PC-3 (cell line): ENCODE measurements at regions not wholly inside any gene's neighbourhood (a gene's known extent, or its start where the extent isn't known, plus 50 kb on each side); places are given as distances from the start of the nearest gene placed in this dataset.

Source experiments
- ATAC-seq: fragments of 200-7000 bp; cut with Tn5 transposase; 2 replicates; pipeline ENCODE4 v1.9.1; 2020; ENCODE audit warnings: mild to moderate bottlenecking, moderate library complexity
- BruUV-seq: library from RNA; stranded (reverse); fragments of 400-500 nt; replicated peaks from 2 replicates; lab custom pipeline; 2021; lab: Mats Ljungman, UMichigan
- CTCF ChIA-PET: fragments of 300-600 bp; sonication (Branson Sonifier 250); formaldehyde crosslinking; loops from one replicate; lab custom pipeline; 2022; ENCODE audit warnings: antibody characterized with exemption; lab: Charles Lee
- POLR2A ChIA-PET: fragments of 300-600 bp; sonication (Branson Sonifier 250); formaldehyde crosslinking; loops from one replicate; lab custom pipeline; 2022; ENCODE audit warnings: antibody characterized with exemption; ENCODE audit not compliant: unreplicated experiment; lab: Charles Lee
- DNase-seq: peaks from one replicate; pipeline ENCODE4 v3.0.0-alpha.2; 2015
- H2AFZ ChIP-seq: fragments of 300-600 bp; sonication (generic); 2 replicates; pipeline ENCODE4 v1.6.0; 2016; ENCODE audit warnings: antibody characterized with exemption, low read length
- H3F3A ChIP-seq: fragments of 300-600 bp; sonication (generic); one replicate; pipeline ENCODE4 v1.6.0; 2017; ENCODE audit warnings: antibody characterized with exemption, low read length, control low read depth, mild to moderate bottlenecking; ENCODE audit not compliant: unreplicated experiment
- H3K27ac ChIP-seq: fragments of 300-600 bp; sonication (generic); 2 replicates; pipeline ENCODE4 v1.5.1; 2016; ENCODE audit warnings: mild to moderate bottlenecking, low read length
- H3K27me3 ChIP-seq: fragments of 300-600 bp; sonication (generic); 2 replicates; pipeline ENCODE4 v1.6.1; 2016; ENCODE audit warnings: low read length, mixed read lengths
- H3K36me3 ChIP-seq: fragments of 300-600 bp; sonication (generic); 2 replicates; pipeline ENCODE4 v1.6.1; 2016; ENCODE audit warnings: low read depth, mixed run types, low read length, mixed read lengths
- H3K4me1 ChIP-seq: fragments of 300-600 bp; sonication (generic); 2 replicates; pipeline ENCODE4 v1.5.1; 2016; ENCODE audit warnings: low read length; ENCODE audit not compliant: insufficient read depth
- H3K4me2 ChIP-seq: fragments of 300-600 bp; sonication (generic); 2 replicates; pipeline ENCODE4 v1.6.0; 2016; ENCODE audit warnings: low read length
- H3K4me3 ChIP-seq: fragments of 300-600 bp; sonication (generic); 2 replicates; pipeline ENCODE4 v1.5.1; 2016; ENCODE audit warnings: mild to moderate bottlenecking, low read length, mixed read lengths
- H3K79me2 ChIP-seq: fragments of 300-600 bp; sonication (generic); 2 replicates; pipeline ENCODE4 v1.6.1; 2017; ENCODE audit warnings: low read length, mixed read lengths
- H3K9ac ChIP-seq: fragments of 300-600 bp; sonication (generic); 2 replicates; pipeline ENCODE4 v1.6.0; 2016; ENCODE audit warnings: mild to moderate bottlenecking, low read length
- H3K9me2 ChIP-seq: fragments of 300-600 bp; sonication (generic); replicated peaks from 2 replicates; pipeline ENCODE4 v1.6.1; 2016; ENCODE audit warnings: mixed run types, low read length, mixed read lengths
- H3K9me3 ChIP-seq: fragments of 300-600 bp; sonication (generic); 2 replicates; pipeline ENCODE4 v1.6.1; 2016; ENCODE audit warnings: low read length, mixed read lengths
- H4K20me1 ChIP-seq: fragments of 300-600 bp; sonication (generic); 2 replicates; pipeline ENCODE4 v1.6.1; 2016; ENCODE audit warnings: low read length, mixed read lengths
- EZH2 ChIP-seq: fragments of 300-600 bp; sonication (generic); IDR thresholded peaks from one replicate; pipeline ENCODE4 v1.6.1; 2017; ENCODE audit warnings: antibody characterized with exemption, mild to moderate bottlenecking, low read length; ENCODE audit not compliant: unreplicated experiment
- EZH2phosphoT487 ChIP-seq: fragments of 300-600 bp; sonication (generic); IDR thresholded peaks from 2 replicates; pipeline ENCODE4 v1.6.1; 2018; ENCODE audit warnings: mild to moderate bottlenecking, antibody characterized with exemption, low read length, borderline replicate concordance
- intact Hi-C: fragments of 100-400 bp; cut with micrococcal nuclease; formaldehyde crosslinking; loops from 2 replicates; pipeline ENCODE4 v1.9.0; 2023
- TF ChIP-seq, protein P1 (sequence below): fragments of 300-600 bp; sonication (generic); conservative IDR thresholded peaks from 2 replicates; pipeline ENCODE4 v1.5.1; 2017; ENCODE audit warnings: antibody characterized with exemption, low read depth, mild to moderate bottlenecking, low read length

DNA sequence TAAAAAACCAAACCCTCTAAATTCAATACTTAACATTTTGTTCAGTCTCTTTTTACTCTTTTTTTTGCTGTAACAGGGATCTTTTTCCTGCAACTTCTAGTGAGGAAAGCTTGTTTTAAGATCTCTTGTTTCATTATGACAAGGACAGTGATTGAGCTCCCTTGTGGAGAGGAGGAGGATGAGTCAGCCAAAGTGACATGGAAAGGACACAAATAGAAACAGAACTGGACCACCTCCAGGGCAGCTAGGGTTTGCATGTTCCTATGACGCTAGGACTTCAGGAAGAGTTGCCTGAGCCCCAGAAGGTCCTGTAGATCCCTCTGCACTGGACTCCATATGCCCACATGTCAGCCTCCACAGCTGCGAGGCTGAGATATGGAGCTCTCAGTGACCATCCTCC, 212.6 kb upstream of the FAM78B start:
- ChIA-PET POLR2A (no interaction called here), CTCF (no interaction called here)
- no peak overlapping the region for H2AFZ ChIP-seq
- H3K9me2 ChIP-seq: no peaks in the 10 kb centered on the region
- H3K79me2 ChIP-seq: no peaks in the 10 kb centered on the region
- H4K20me1 ChIP-seq: no peaks in the 10 kb centered on the region
- H3K4me2 ChIP-seq: no peak overlapping the region
- H3K9me3 ChIP-seq: no peaks in the 10 kb centered on the region
- H3K27me3 ChIP-seq: peaks cover 35% of the 10 kb centered on the region; the same call in 1 of the 2 replicates
- intact Hi-C loops: no loop called here
- H3F3A ChIP-seq: no peaks in the 10 kb centered on the region
- DNase-seq (peak; percentile 37), ATAC-seq (no peak)
- H3K4me1 ChIP-seq: peaks cover 6% of the 10 kb centered on the region; the same call in 1 of the 2 replicates
- no peak for TF ChIP-seq EZH2
- no peak for TF ChIP-seq EZH2phosphoT487
- TF ChIP-seq, protein P1, sequence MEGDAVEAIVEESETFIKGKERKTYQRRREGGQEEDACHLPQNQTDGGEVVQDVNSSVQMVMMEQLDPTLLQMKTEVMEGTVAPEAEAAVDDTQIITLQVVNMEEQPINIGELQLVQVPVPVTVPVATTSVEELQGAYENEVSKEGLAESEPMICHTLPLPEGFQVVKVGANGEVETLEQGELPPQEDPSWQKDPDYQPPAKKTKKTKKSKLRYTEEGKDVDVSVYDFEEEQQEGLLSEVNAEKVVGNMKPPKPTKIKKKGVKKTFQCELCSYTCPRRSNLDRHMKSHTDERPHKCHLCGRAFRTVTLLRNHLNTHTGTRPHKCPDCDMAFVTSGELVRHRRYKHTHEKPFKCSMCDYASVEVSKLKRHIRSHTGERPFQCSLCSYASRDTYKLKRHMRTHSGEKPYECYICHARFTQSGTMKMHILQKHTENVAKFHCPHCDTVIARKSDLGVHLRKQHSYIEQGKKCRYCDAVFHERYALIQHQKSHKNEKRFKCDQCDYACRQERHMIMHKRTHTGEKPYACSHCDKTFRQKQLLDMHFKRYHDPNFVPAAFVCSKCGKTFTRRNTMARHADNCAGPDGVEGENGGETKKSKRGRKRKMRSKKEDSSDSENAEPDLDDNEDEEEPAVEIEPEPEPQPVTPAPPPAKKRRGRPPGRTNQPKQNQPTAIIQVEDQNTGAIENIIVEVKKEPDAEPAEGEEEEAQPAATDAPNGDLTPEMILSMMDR: no peak
- no peak overlapping the region for H3K9ac ChIP-seq
- no peaks in the 10 kb centered on the region for H3K36me3 ChIP-seq
- no peak overlapping the region for H3K27ac ChIP-seq
- no peak overlapping the region for H3K4me3 ChIP-seq
- no TSS peak for BruUV-seq

DNA sequence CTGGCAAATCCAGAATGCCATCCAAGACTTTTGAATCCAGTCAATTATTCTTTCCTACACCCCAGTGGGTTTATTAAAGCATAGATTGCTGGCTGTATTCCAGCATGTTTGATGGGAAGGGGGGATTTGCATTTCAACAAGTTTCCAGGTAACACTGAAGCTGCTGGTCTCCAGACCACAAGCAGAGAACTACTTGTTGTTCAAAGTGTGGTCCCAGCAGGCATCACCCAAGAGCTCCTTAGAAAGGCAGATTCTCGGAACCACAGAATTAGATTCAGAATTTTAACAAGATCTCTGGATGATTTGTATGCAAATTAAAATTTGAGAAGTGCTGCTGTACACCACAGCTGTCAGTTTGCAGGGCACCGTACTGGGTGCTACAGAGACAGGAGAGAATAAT, 216.3 kb upstream of the FAM78B start:
- H3K27me3 ChIP-seq: peaks cover 34% of the 10 kb centered on the region
- intact Hi-C loops: no loop called here
- no peak for ATAC-seq
- H4K20me1 ChIP-seq: no peaks in the 10 kb centered on the region
- ChIA-PET POLR2A (no interaction called here), CTCF (no interaction called here)
- no peak for DNase-seq
- no peak overlapping the region for H3K9ac ChIP-seq
- no peak overlapping the region for H3K27ac ChIP-seq
- H3K9me2 ChIP-seq: no peaks in the 10 kb centered on the region
- no peaks in the 10 kb centered on the region for H3F3A ChIP-seq
- H2AFZ ChIP-seq: no peak overlapping the region
- no TSS peak for BruUV-seq
- H3K4me1 ChIP-seq: peaks cover 6% of the 10 kb centered on the region; the same call in 1 of the 2 replicates
- H3K79me2 ChIP-seq: no peaks in the 10 kb centered on the region
- TF ChIP-seq, protein P1: no peak
- TF ChIP-seq EZH2phosphoT487 (no peak), EZH2 (no peak)
- no peak overlapping the region for H3K4me2 ChIP-seq
- no peaks in the 10 kb centered on the region for H3K36me3 ChIP-seq
- H3K9me3 ChIP-seq: no peaks in the 10 kb centered on the region
- no peak overlapping the region for H3K4me3 ChIP-seq

DNA sequence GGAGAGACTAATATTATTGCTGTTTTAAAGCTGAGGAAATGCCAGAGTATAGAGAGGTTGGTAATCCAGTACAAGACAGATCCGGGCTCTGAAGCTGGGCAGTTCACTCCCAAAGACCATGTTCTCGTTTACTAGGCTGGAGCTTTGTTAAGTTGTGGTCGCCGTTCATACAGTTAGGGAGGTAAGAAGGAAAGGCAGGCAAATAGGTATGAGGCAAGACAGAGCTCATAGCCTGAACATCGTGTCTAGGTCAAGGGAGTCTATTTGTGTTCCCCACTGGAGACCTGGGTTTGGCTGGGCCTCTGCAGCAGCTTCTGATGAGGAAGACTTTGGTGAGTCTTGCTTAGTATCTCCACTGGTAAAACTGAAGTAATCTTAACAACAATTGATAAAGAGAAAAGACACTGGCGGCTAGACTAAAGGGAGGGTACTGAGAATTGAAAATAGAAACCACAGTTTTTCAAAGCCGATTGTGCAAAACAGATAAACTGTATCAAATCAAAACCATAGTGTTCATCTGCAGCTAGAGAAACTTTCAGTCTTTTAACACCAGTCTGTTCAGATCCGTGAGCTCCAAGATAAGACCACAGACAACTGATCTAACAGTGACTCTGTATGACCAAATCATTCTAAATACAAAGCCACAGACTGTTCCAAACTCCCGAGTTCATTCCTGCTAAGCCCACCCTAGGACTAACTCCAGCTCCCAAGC, 217.0 kb upstream of the FAM78B start:
- Histone ChIP-seq H3K4me2 (no peak overlapping the region), H2AFZ (no peak overlapping the region), H3K79me2 (no peaks in the 10 kb centered on the region), H3F3A (no peaks in the 10 kb centered on the region), H4K20me1 (no peaks in the 10 kb centered on the region), H3K4me1 (peaks cover 2% of the 10 kb centered on the region; the same call in 1 of the 2 replicates), H3K9ac (no peak overlapping the region), H3K36me3 (no peaks in the 10 kb centered on the region), H3K9me2 (no peaks in the 10 kb centered on the region), H3K27ac (no peak overlapping the region), H3K4me3 (no peak overlapping the region), H3K9me3 (no peaks in the 10 kb centered on the region), H3K27me3 (peaks cover 35% of the 10 kb centered on the region)
- ChIA-PET POLR2A (no interaction called here), CTCF (no interaction called here)
- intact Hi-C loops: no loop called here
- DNase-seq: no peak
- no TSS peak for BruUV-seq
- ATAC-seq: no peak
- TF ChIP-seq EZH2 (no peak), EZH2phosphoT487 (no peak)
- TF ChIP-seq, protein P1: no peak
